ENCODE measurements at regions not wholly inside any gene's neighbourhood (a gene's known extent, or its start where the extent isn't known, plus 50 kb on each side); places are given as distances from the start of the nearest gene placed in this dataset.

GRCh38 chr2:181178823-181179412, 198.5 kb downstream of the UBE2E3 start:
- DNase-seq, result no peak
- intact Hi-C loops (cut with DNase I; ENCODE audit: low total_unique reads), result no loop called here
- H3K36me3 ChIP-seq, result no peaks in the 10 kb centered on the region
- TF ChIP-seq CTCF (IDR thresholded peaks at IDR 0.05) (peak in 2 of 7 experiments; percentile 10 to 22), POLR2A (IDR thresholded peaks at IDR 0.05) (no peak)
- H3K9me3 ChIP-seq, result no peaks in the 10 kb centered on the region
- H3K27ac ChIP-seq, result no peak overlapping the region
- H3K4me3 ChIP-seq, result no peak overlapping the region
- WGBS, 5 donors, result 50 to 71% (median 57%) methylated on average over 2 of the region's 2 CpGs
- no peaks in the 10 kb centered on the region for H3K27me3 ChIP-seq
- H3K4me1 ChIP-seq, result no peaks in the 10 kb centered on the region

- TF ChIP-seq EP300 (IDR thresholded peaks at IDR 0.05), result no peak
- no peak for TF ChIP-seq POLR2A (IDR thresholded peaks at IDR 0.05)
- no peak for TF ChIP-seq POLR2AphosphoS5 (IDR thresholded peaks at IDR 0.05)
- no peak for TF ChIP-seq CTCF (IDR thresholded peaks at IDR 0.05)
- Histone ChIP-seq H3K27ac (no peak overlapping the region), H3K9me3 (no peaks in the 10 kb centered on the region), H3K4me3 (no peak overlapping the region), H3K27me3 (no peaks in the 10 kb centered on the region), H3K36me3 (no peaks in the 10 kb centered on the region), H3K4me1 (no peaks in the 10 kb centered on the region)
- intact Hi-C loops (cut with DNase I; ENCODE audit: low total_unique reads), result no loop called here
- no peak for DNase-seq
- 65 to 82% (median 73%) methylated on average over 4 of the region's 4 CpGs for WGBS, 5 donors
Measured at GRCh38 chr2:181183878-181184542, 203.6 kb downstream of the UBE2E3 start.

GRCh38 chr2:181185421-181185820, 205.0 kb downstream of the UBE2E3 start:
- no peaks in the 10 kb centered on the region for H3K9me3 ChIP-seq
- H3K4me3 ChIP-seq, result no peak overlapping the region
- H3K27ac ChIP-seq, result no peak overlapping the region
- no peaks in the 10 kb centered on the region for H3K27me3 ChIP-seq
- H3K4me1 ChIP-seq, result no peaks in the 10 kb centered on the region
- 74 to 84% (median 83%) methylated on average over 6 of the region's 6 CpGs for WGBS, 5 donors
- no peak for DNase-seq
- intact Hi-C loops (cut with DNase I; ENCODE audit: low total_unique reads), result no loop called here
- no peaks in the 10 kb centered on the region for H3K36me3 ChIP-seq
- TF ChIP-seq POLR2A (IDR thresholded peaks at IDR 0.05) (no peak), CTCF (IDR thresholded peaks at IDR 0.05) (no peak), POLR2AphosphoS5 (IDR thresholded peaks at IDR 0.05) (no peak), EP300 (IDR thresholded peaks at IDR 0.05) (no peak)

GRCh38 chr2:181185948-181186347, 205.5 kb downstream of the UBE2E3 start:
- Histone ChIP-seq H3K4me1 (no peaks in the 10 kb centered on the region), H3K36me3 (no peaks in the 10 kb centered on the region), H3K9me3 (no peaks in the 10 kb centered on the region), H3K27ac (no peak overlapping the region), H3K4me3 (no peak overlapping the region), H3K27me3 (no peaks in the 10 kb centered on the region)
- no peak for TF ChIP-seq EP300 (IDR thresholded peaks at IDR 0.05)
- no peak for TF ChIP-seq POLR2AphosphoS5 (IDR thresholded peaks at IDR 0.05)
- no peak for TF ChIP-seq POLR2A (IDR thresholded peaks at IDR 0.05)
- TF ChIP-seq CTCF (IDR thresholded peaks at IDR 0.05), result no peak
- intact Hi-C loops (cut with DNase I; ENCODE audit: low total_unique reads), result no loop called here
- no peak for DNase-seq
- 77 to 89% (median 83%) methylated on average over 4 of the region's 4 CpGs for WGBS, 5 donors

All from stomach (tissue), 8 donors.